ENCODE measurements at regions not wholly inside any gene's neighbourhood (a gene's known extent, or its start where the extent isn't known, plus 50 kb on each side); places are given as distances from the start of the nearest gene placed in this dataset.

DNA sequence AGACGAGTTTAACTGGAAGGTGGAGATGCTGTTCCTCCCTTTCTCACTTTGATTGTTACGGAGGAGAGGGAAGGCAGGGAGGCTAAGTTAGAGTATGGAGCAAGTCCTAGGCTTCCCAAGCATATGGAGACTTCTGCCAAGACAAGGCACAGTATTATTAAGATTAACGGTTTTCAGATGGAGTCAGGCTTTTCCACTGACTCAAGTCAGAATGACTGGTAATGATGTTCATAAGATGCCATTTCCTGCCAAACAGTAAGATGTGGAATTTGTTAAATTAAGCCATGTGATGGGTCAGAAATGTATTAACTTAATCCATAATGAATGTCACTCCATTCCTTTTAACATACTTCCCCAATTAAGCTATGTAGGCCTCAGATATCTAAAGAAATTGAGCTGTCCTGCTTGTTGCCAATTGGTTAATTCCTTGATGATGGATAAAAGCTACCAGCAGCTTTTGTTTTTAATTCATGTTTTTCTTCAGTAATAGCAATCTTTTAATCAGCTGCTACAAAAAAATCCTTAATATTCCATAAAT, 383.7 kb downstream of the ZNF521 start:
- H3K9ac ChIP-seq (ENCODE audit: low read length), result no peak overlapping the region
- peaks cover 14 to 15% of the 10 kb centered on the region in 2 donors for H3K4me1 ChIP-seq (ENCODE audit: control insufficient read depth in 2 of 2, insufficient read depth in 2 of 2, low read length in 2 of 2)
- H3K4me3 Mint-ChIP-seq, result no peak overlapping the region
- H3K27ac Mint-ChIP-seq, result no peak overlapping the region
- CTCF ChIA-PET, result no interaction called here
- TF ChIP-seq CTCF (IDR thresholded peaks at IDR 0.05) (no peak), EZH2 (IDR thresholded peaks at IDR 0.05; ENCODE audit: borderline replicate concordance, insufficient read depth, low read depth, low read length, poor library complexity, severe bottlenecking) (no peak)
- peaks cover 14% of the 10 kb centered on the region for H3K4me1 Mint-ChIP-seq
- H3K27ac ChIP-seq (ENCODE audit: low read length in 2 of 2), result no peak overlapping the region
- H3K4me2 ChIP-seq (replicated peaks; ENCODE audit: low read depth, low read length, poor library complexity, severe bottlenecking), result no peak overlapping the region
- H3K36me3 ChIP-seq (replicated peaks in 1 of 2; ENCODE audit: control extremely low read depth in 1 of 2, control insufficient read depth in 1 of 2, extremely low read depth in 1 of 2, insufficient read depth in 2 of 2, low read length in 1 of 2), result no peaks in the 10 kb centered on the region
- H3K9me3 Mint-ChIP-seq (ENCODE audit: insufficient read depth), result peaks cover 3% of the 10 kb centered on the region
- H3K9me3 ChIP-seq (ENCODE audit: control extremely low read depth in 1 of 3, control insufficient read depth in 2 of 3, insufficient read depth in 1 of 3, low read length in 2 of 3), result peaks cover 0 to 1% (median 0%) of the 10 kb centered on the region in 3 donors
- ATAC-seq (ENCODE audit: low read depth) (no peak), DNase-seq (no peak)
- POLR2A ChIA-PET, result no interaction called here
- H3K4me3 ChIP-seq (ENCODE audit: control extremely low read depth in 1 of 5, extremely low read depth in 1 of 5, insufficient read depth in 1 of 5, low read depth in 2 of 5, low read length in 4 of 5), result no peak overlapping the region
- no peaks in the 10 kb centered on the region for H3K79me2 ChIP-seq (ENCODE audit: control insufficient read depth, insufficient read depth, low read length)
- H3K27me3 ChIP-seq (replicated peaks in 1 of 4; ENCODE audit: control extremely low read depth in 1 of 4, control insufficient read depth in 3 of 4, insufficient read depth in 4 of 4, low read length in 3 of 4), result no peaks in the 10 kb centered on the region
- intact Hi-C loops (cut with micrococcal nuclease), result loop anchor here (10.0 kb wide), 1 partner anchor 94 kb away; no protein-coding TSS in a partner anchor
- H2AFZ ChIP-seq (ENCODE audit: insufficient read depth, low read depth, low read length, poor library complexity, severe bottlenecking), result no peak overlapping the region
- no peaks in the 10 kb centered on the region for H4K20me1 ChIP-seq (ENCODE audit: control insufficient read depth, insufficient read depth, low read length, poor library complexity, severe bottlenecking)
- no peaks in the 10 kb centered on the region for H3K27me3 Mint-ChIP-seq
- WGBS (ENCODE audit: insufficient coverage), result 100% methylated on average over 1 of the region's 3 CpGs

- Histone ChIP-seq H3K36me3 (replicated peaks in 1 of 2; ENCODE audit: control extremely low read depth in 1 of 2, control insufficient read depth in 1 of 2, extremely low read depth in 1 of 2, insufficient read depth in 2 of 2, low read length in 1 of 2) (no peaks in the 10 kb centered on the region), H3K27ac (ENCODE audit: low read length in 2 of 2) (no peak overlapping the region), H3K9ac (ENCODE audit: low read length) (no peak overlapping the region), H3K4me1 (ENCODE audit: control insufficient read depth in 2 of 2, insufficient read depth in 2 of 2, low read length in 2 of 2) (no peaks in the 10 kb centered on the region), H3K9me3 (ENCODE audit: control extremely low read depth in 1 of 3, control insufficient read depth in 2 of 3, insufficient read depth in 1 of 3, low read length in 2 of 3) (peaks cover 0 to 1% (median 0%) of the 10 kb centered on the region in 3 donors), H2AFZ (ENCODE audit: insufficient read depth, low read depth, low read length, poor library complexity, severe bottlenecking) (no peak overlapping the region), H4K20me1 (ENCODE audit: control insufficient read depth, insufficient read depth, low read length, poor library complexity, severe bottlenecking) (no peaks in the 10 kb centered on the region), H3K27me3 (replicated peaks in 1 of 4; ENCODE audit: control extremely low read depth in 1 of 4, control insufficient read depth in 3 of 4, insufficient read depth in 4 of 4, low read length in 3 of 4) (no peaks in the 10 kb centered on the region), H3K4me2 (replicated peaks; ENCODE audit: low read depth, low read length, poor library complexity, severe bottlenecking) (no peak overlapping the region), H3K4me3 (ENCODE audit: control extremely low read depth in 1 of 5, extremely low read depth in 1 of 5, insufficient read depth in 1 of 5, low read depth in 2 of 5, low read length in 4 of 5) (no peak overlapping the region), H3K79me2 (ENCODE audit: control insufficient read depth, insufficient read depth, low read length) (no peaks in the 10 kb centered on the region)
- ChIA-PET CTCF (no interaction called here), POLR2A (no interaction called here)
- H3K4me1 Mint-ChIP-seq, result no peaks in the 10 kb centered on the region
- no peak for ATAC-seq (ENCODE audit: low read depth)
- TF ChIP-seq CTCF (IDR thresholded peaks at IDR 0.05), result no peak
- TF ChIP-seq EZH2 (IDR thresholded peaks at IDR 0.05; ENCODE audit: borderline replicate concordance, insufficient read depth, low read depth, low read length, poor library complexity, severe bottlenecking), result no peak
- H3K27me3 Mint-ChIP-seq, result peaks cover 5% of the 10 kb centered on the region
- no peak for DNase-seq
- 100% methylated on average over 3 of the region's 4 CpGs for WGBS (ENCODE audit: insufficient coverage)
- H3K4me3 Mint-ChIP-seq, result no peak overlapping the region
- H3K27ac Mint-ChIP-seq, result no peak overlapping the region
- intact Hi-C loops (cut with micrococcal nuclease), result no loop called here
- H3K9me3 Mint-ChIP-seq (ENCODE audit: insufficient read depth), result peaks cover 3% of the 10 kb centered on the region
Measured at GRCh38 chr18:24972577-24972976, 379.4 kb downstream of the ZNF521 start.

All from B cell (primary cell).